ENCODE measurements at regions not wholly inside any gene's neighbourhood (a gene's known extent, or its start where the extent isn't known, plus 50 kb on each side); places are given as distances from the start of the nearest gene placed in this dataset.
A peak's percentile ranks its signal among the peaks of the same experiment; 100 is the strongest.
"Not testable (repeated sequence)": the region's sequence is repeated elsewhere in the genome, so short reads cannot be mapped to it uniquely, and the experiment has no call there.

DNA sequence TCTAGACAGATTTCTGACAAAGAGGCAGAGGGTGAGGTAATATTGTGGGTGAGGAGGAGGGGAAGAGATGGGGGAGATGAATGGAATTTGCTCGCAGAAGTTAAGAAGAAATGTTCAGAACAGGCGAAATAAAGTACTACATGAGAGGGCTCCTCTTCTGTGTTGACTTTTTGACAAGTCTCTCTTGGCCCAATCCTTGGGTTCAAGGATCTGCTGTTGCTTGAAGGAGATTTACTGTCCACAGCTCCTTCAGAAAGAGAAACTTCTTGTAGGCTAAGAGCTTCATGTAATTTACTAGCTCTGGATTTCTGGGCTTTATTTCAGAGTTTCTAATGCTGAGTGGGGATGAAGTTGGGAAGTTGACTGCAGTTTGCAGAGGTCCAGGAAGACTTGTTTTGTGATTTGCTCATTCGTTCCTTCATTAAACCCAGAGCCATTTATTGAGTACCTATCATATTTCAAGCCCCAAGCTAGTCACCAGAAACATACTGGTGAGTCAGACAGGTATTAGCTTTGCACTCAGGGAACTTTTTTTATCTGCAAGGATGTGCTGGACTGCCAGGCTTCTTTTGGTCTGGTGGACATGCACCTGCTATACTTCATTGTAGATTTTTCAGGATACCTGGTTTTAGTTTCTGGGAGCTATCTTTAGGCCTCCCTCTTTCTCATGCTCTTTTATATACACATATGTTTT lies 402.9 kb upstream of the CLINT1 start:
- DNase-seq (ENCODE audit: low spot score), result no peak

DNA sequence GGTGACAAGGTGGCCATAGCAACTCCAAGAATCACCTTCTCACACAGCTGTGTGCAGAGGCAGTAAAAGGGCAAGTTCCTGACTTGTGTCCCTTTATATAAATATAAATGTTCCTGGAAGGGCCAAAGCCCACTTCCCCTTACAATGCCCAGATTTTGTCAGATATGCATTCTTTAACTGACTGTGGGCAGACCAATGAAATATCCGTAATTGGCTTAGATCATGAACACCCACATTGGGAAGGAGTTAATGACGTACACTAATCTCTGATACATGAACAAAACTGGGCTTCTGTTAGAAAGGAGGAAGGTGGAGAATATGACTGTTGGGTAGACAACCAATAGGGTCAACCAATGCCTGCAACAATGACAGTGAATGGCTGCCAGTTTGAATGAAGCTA lies 397.2 kb upstream of the CLINT1 start:
- DNase-seq (ENCODE audit: low spot score), result no peak

DNA sequence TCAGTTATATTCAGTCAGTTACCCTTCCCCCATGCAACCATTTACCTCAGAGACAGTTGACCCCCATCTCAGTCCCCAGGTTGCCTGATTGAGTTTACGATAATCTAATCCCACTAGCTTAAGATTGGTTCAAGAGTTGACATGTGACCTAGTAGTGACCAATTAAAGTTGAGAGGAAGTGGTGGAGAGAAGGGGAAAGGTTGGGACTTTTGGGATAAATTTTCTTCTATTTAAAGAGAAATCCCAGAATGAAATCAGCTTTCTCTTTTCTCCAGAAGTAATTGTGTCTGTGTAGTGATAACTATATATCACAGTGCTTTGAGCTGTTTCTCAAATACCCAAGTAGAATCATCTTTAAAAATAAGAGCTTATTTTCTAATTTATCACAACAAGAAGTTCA lies 396.7 kb upstream of the CLINT1 start:
- DNase-seq (ENCODE audit: low spot score), result no peak

DNA sequence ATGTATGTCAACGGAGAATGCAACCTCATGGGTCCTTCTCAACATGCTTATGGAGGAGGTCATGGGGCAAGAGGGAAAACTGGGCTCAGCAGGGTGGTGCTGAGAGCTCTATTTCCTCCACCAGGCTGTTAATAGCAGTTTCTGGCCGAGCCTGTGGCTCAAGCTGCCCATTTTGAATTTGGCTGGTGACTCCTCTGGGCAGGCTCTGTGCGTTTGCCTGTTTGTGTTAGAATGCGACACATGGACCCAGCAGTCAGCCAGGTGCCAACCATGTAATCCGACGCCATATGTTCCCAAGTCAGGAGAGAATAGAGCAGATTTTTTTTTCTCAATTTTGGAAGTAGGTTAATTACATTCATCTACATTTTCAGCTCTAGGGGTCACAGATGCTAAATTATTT lies 387.7 kb upstream of the CLINT1 start:
- DNase-seq (ENCODE audit: low spot score), result no peak

DNA sequence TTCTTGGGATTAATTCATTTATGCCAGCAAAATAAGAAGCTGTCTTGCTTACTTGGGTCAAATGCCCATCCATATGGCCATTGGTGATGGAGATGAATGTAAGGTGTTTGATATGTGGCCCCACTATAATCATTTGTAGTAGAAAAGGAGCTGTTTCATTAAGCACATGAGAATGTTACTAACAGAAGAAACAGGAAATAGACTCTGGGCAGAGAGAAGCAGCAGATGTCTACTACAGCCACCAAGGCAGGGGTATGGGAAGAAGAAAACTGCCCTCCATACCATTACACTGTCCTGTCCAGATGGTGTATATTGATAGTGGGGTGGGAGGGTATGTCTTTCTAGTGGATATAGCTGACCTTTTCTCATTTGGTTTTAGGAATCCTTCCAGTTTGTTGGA lies 386.6 kb upstream of the CLINT1 start:
- DNase-seq (ENCODE audit: low spot score), result no peak

DNA sequence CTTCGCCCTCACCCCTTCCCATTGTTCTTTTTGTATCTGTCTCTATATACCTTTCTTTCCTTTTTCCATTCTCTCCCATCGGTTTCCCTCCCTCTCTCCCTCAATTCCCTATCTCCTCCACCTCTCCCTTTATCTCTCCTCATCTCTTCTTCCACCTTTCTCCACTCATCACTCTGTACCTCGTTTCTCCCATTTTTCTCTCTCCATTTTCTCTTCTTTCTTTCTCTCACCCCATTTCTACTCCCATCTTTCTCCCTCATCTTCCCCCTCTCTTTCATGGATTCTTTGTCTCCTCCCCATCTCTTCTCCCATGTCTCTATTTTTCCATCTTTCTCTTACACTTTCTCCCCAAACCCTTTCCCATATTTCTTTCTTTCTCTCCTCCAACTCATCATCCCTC lies 385.9 kb upstream of the CLINT1 start:
- DNase-seq (ENCODE audit: low spot score), result no peak

DNA sequence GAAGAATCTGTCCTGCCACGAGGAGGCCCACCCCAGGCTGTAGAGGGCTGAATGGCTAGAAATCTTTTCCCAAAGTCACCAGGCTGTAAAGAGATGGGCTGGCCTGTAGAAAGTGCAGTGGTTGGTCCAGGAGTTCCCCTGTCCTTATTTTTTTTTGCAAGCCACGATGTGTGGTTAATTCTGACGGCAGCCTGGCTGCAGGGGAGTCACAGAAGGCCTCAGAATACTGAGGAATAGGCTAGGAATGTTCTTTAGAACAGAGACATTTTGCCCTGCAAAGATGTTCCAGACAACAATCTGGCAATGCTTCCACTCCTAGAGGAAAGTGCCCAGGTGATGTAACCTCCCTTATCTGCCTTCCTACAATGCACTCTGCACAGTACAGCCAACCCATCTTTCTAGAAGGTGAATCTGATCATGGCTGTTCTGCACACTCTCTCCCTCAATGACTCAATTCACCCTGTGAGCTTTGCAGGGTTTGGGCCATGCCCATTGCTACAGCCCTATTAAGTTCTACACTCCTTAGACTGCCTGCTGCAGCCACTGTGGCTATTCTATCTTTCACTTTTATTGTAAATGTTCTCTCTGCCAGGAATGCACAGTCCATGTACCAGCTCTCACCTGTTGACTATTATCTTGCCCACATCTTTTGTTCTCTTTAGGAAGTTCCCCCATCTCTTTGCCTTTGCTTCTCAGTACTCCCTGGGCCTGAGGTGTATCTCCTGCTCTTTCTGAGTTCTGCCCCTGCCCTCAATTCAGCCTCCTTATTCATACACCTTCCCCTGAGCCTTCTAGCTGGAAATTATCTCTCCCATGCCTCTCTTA lies 377.8 kb upstream of the CLINT1 start:
- no peak for DNase-seq (ENCODE audit: low spot score)

DNA sequence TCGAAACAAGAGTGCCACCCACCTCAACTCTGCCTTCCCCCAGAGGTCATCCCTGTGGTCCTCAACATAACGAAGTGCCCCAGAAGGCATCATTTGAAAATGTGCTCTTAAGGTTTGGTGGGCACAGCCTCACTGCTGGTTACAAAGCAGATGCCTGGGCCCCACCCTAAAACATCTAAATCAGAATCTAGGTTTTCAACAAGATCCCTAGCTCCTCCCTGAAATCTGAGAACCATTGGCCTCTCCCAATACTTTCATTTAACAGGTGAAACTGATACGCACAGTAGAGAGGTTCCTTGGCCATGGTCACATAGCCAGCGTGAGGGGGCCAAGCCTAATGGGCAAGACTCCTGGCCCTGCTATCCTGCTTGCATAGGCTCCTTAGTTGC lies 376.2 kb upstream of the CLINT1 start:
- no peak for DNase-seq (ENCODE audit: low spot score)

DNA sequence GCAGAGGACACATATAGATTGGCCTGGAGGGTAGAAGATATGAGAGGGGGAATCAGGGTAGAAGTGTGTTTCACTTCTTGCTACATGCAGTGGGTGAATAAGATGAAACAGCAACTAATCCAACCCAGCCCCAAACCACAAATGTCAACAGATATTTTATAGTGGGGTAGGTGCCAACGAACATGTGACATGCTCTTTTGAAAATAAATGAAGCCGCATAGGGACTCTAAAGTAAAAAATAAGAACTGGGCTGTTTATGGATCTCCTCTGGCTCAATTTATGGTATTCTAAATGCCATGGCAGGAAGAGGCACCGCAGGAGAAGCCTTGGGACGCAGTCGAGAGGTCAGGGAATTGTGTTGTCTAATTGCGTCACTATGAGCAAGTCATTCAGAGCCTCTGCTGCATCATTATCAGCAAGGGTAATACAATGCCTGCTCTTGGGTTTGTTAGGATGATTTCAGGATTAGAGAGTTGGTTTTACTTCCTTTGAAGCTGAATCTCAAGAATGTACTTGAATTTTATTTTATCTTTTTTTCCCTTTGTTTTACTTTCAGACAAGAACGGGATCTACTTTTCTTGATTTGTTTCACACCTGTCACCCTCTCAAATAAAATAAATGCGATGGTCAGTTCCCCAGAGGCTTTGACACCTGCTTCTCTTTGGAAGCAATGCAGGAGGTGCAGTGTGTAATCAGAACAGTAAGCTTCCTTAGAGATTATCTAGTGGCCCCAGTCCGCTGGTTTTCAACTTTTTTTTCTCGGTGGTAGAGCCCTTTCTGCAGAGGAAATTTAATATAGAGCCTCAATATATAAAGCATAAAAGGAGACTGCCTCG lies 375.6 kb upstream of the CLINT1 start:
- DNase-seq (ENCODE audit: low spot score), result peak; percentile 17

DNA sequence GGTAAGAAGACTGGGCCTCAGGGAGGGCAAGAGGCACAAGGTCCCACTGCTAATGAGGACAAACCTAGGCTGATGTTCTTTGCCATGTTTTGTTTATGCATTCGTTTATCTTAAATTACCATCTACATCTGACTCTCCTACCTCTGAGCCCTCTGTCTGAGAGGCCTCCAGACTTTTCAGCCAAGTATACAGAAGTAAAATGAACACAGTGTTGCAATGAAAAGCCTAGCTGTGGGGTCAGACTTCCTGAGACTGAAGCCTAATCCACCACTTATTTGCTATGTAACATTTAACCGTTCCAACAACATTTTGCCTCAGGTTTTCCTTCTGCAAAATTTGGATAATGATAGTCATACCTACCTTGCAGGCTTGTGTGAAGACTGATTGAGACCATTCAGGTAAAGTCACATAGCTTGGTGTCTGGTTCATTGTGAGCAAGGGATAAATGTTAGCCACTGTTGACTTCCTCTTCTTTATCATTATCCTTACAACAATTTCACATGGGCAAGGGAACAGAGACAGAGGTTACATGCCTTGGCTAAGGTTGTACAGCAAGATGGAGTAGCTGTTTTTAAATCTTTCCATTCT lies 374.9 kb upstream of the CLINT1 start:
- DNase-seq (ENCODE audit: low spot score), result no peak

DNA sequence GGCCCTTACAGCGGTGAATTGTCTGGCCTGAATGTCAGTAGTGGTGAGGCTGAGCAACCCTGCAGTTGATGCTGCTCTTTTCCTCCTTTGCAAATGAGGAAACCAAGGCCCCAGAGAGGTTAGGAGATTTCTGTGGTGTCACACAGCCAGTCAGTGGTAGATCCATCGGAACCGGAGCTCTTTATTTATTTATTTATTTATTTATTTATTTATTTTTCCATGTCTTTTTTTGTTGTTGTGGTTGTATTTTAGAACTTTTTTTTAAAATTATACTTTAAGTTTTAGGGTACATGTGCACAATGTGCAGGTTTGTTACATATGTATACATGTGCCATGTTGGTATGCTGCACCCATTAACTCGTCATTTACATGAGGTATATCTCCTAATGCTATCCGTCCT lies 368.4 kb upstream of the CLINT1 start:
- DNase-seq (ENCODE audit: low spot score), result not testable (repeated sequence)

DNA sequence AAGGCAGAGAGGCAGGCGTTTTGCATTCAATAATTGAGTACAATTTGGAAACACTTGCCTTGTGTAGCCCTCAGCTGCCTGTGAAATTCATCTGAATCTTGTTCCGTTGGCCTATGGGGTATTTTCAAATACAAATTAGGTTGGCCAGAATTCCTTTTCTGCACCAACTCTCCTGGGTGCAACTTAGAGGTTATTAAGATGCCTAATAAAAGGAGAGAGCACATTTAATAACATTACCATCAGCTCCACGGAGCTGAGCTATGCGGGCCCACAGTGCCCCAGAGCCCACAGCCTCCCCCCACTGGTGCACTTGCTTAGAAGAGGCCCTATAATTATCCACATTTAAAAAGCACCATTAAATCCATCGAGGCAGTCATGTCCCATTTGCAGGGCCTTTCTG lies 367.6 kb upstream of the CLINT1 start:
- no peak for DNase-seq (ENCODE audit: low spot score)

DNA sequence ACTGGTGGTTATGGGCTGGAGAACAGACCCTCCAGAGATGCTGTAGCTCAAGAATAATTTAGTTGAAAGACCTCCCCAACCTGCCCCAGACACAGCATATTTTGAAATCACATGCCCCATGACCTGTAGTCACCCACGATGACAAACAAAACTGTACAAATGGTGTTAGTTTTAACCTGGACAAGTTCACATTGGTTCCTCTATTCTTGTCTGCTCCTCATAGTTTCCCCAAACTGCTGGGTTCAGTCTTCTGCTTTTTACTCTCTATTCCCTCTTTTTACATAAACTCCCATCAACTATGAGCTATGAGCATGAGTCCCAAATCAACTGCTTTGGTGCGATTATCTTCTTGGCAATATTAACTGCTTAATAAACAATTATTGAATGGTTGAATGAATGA lies 365.3 kb upstream of the CLINT1 start:
- no peak for DNase-seq (ENCODE audit: low spot score)

DNA sequence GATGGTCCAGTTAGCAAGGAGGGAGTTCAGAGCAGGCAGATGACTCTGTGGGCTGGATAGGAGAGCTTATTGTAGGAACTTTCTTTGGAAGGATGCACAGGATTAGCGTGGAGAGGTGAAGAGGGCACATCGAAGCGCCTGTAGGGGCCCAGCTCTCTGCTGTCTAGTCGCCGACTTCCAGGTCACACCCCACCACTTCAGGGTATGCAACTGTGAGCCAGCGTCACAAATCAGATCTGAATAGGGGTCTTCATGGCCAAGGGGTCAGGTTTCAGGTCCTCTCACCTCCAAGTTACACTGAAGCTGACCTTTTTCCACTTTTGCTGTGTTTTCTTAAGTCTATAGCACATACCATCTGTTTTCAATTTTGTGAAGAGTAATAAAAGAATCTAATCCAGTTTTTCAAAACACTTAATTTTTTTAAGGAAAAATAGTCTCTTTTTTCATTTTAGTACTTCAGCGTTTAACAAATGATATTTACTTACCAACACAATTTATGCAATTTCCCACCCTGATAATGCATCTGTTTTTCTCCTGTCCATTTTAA lies 364.2 kb upstream of the CLINT1 start:
- DNase-seq (ENCODE audit: low spot score), result no peak

DNA sequence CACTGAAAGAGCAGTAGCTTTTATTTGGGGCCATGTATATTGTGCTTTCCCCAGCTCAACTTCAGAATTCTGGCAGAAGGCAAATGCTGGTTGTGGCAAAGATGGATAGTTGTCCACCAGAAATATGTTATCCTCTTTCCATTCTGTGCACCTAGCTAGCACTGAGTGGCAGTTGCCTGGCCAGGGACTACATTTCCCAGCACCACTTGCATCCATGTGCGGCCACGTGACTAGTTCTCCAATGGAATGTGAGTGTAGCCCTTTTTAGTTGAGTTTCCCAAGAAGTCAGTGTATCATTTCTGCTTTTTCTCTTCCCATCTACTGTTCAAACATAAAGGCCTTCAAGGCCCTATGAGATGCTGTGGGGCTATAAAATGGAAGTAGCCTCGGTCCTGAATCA lies 354.0 kb upstream of the CLINT1 start:
- no peak for DNase-seq (ENCODE audit: low spot score)

DNA sequence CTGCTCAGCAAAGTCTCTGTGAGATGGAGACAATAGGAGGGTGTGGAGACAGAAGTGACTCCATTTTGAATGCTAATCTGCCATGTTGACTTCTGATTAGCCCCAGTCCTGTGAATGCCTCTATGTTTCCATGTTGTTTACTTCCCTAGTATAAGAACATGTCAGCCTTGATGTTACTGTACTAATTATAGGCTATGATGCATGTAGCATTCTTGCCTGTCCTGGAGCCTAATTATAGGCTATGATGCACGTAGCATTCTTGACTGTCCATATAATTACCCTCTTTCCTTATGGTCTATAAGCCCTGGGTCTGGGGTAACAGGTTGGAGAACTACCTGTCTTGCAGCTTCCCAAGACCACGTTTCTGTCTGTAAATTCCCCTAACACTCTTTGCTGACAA lies 353.3 kb upstream of the CLINT1 start:
- DNase-seq (ENCODE audit: low spot score), result no peak

DNA sequence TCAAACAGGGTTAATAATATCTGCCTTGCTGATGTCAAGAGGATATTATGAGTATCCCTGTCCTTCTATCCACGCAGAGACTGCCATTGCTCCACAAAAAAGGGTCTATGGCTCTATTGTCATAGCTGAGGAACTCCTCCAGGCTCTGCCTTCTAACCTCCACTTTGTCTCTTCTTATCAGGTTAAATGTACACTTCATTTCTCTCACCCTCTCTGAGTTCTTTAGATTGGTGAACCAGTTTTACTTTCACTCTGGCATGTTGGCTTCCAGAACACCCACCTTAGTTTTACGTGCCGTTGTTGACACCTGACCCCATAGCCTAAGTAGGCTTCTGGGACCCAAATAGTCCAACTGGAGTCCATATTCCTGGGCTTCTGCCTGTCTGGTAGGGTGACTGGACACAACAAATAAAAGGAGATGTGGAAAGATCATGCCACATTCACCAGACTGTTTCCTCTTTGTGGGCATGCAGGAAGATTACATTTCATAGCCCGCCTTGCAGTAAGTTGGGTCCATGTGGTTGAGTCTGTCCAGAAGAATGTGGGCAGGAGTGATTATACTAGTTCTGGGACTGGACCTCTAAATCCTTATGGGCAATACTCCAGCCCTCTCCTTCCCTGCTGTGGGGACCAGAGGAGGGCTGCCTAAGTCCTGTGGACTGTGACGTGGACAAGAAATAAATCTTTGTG lies 350.4 kb upstream of the CLINT1 start:
- no peak for DNase-seq (ENCODE audit: low spot score)

DNA sequence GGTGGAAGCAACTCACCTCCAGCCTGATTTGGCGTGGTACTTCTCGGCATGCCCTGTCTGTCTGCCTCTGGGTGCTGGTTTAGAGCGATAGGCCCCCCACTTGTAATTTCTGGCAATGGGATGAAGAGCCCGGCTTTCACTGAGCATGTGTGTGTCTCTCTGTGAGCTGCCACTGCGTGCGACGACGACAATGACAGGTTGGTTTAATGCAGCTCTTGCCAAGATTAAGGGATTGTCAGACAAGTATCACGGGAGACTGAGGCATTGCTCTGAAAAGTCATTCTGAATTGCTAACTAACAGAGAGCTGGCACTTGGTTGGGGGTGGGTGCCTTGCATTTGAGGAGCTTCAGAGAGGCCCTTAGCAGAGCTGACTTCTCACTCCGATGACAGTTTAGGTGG lies 348.8 kb upstream of the CLINT1 start:
- DNase-seq (ENCODE audit: low spot score), result no peak

DNA sequence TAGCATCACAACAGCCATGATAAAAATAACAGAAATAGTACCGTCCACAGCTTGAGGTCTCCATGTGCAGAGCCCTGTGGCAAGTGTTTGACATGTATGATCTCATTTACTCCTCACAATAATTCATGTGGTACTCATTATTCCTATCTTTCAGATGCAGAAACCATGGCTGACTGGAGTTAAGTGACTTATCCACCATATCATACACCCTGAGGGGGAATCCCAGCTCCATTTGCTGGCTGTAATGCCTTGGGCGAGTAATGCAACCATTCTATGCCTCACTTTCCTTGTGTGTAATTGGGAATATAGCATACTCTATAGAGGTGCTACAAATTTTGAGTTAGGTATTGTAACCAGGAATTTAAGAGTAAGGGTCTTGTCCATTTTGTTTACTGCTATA lies 347.0 kb upstream of the CLINT1 start:
- no peak for DNase-seq (ENCODE audit: low spot score)

DNA sequence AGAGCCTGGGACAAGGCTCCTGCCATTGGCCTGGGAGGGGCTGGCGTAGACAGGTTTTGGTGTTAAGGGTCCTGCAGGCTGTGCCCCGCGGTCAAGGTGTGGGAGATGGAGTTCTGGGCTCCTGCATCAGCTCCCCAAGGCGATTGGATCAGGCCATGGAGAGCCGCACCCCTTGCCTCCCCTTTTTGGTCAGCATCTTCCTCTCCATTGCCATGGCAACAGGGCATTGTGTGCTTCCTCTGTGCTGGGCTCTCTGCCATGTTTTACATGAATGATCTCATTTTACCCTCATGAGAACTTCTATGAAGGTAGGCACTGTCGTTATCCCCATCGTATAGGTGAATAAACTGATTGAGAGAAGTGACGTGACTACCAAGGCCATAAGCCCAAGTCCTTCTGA lies 344.3 kb upstream of the CLINT1 start:
- DNase-seq (ENCODE audit: low spot score), result no peak

DNA sequence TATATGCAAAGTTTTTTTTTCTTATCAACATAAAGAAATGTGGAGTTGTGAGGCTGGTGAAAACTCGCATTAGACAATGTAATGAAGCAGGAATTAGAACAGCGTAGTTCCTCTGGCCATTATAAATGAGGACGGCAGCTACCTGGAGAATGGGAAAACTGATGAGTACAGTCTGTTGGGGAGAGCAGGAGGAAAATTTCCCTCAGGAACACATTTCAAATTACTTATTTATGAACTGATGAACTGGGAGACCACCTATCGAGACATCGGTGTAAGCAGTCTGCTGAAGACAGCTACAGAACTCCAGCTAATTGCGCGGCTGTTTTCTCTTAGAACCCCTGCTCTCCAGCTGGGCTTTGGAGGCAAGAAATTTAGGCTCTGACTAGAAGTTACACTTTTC lies 343.9 kb upstream of the CLINT1 start:
- DNase-seq (ENCODE audit: low spot score), result no peak

DNA sequence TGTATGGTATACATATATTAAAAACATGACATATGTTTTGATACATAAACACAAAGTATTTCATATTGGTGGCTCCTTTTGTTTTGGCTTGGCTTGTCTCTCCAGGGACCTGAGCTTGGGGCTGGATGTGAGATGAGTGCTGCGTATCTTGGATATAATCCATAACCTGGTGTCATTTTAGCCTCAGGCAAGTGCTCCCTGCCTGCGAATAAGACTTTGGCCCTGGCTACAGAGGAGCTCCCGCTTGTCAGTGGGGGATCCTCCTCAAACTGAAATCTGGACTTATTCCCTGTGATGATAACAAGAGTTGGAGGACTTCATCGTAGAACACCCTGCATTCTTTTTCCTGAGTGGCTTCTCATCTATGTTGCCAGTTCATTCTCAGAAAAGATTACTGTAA lies 341.7 kb upstream of the CLINT1 start:
- DNase-seq (ENCODE audit: low spot score), result no peak

Measured in AG08395 (cell line).